Bronchial epithelial cell (primary cell): ENCODE measurements at regions not wholly inside any gene's neighbourhood (a gene's known extent, or its start where the extent isn't known, plus 50 kb on each side); places are given as distances from the start of the nearest gene placed in this dataset.
"Not testable (repeated sequence)": the region's sequence is repeated elsewhere in the genome, so short reads cannot be mapped to it uniquely, and the experiment has no call there.

Experiments
- DNase-seq: peaks from one replicate; pipeline ENCODE4 v3.0.0-alpha.2; 2010; ENCODE audit warnings: low read depth
- FAIRE-seq: peaks from 2 replicates; lab custom pipeline; 2011; peaks lifted over from hg19 to GRCh38; lab: Jason Lieb, UNC
- H3K27me3 ChIP-seq: 2 replicates; pipeline ENCODE4 v1.5.1; 2011; ENCODE audit warnings: low read length; ENCODE audit not compliant: control insufficient read depth, insufficient read depth
- H3K36me3 ChIP-seq: 2 replicates; pipeline ENCODE4 v1.5.1; 2011; ENCODE audit warnings: low read length; ENCODE audit not compliant: control insufficient read depth, insufficient read depth
- H3K4me3 ChIP-seq: 2 replicates; pipeline ENCODE4 v1.5.1; 2011; ENCODE audit warnings: mild to moderate bottlenecking, low read depth, low read length, control low read depth
- TF ChIP-seq, protein P1 (sequence below): IDR thresholded peaks from 2 replicates; pipeline ENCODE4 v1.5.1; 2011; ENCODE audit warnings: mild to moderate bottlenecking, moderate library complexity, low read length, control low read depth, inconsistent platforms; ENCODE audit not compliant: insufficient read depth, severe bottlenecking

DNA sequence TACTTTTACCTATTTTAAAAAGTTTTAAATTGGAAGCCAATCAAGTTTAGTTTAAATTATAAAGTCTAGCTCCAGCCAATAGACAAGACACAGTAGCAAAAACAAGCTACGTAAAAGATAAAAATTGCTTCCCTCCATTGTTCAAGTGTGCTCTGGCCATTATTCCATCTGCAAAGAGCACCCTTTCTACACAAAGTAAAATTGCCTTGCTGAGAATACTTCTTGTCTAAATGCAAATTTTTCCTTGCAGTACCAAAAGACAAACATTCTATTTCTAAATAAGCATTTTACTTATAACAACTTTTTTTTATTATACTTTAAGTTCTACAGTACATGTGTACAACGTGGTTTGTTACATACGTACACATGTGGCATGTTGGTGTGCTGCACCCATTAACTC is 75.9 kb upstream of the ZNF746 start:
- Histone ChIP-seq H3K36me3 (no peaks in the 10 kb centered on the region), H3K27me3 (no peaks in the 10 kb centered on the region), H3K4me3 (no peak overlapping the region)
- no peak for FAIRE-seq
- TF ChIP-seq, protein P1, sequence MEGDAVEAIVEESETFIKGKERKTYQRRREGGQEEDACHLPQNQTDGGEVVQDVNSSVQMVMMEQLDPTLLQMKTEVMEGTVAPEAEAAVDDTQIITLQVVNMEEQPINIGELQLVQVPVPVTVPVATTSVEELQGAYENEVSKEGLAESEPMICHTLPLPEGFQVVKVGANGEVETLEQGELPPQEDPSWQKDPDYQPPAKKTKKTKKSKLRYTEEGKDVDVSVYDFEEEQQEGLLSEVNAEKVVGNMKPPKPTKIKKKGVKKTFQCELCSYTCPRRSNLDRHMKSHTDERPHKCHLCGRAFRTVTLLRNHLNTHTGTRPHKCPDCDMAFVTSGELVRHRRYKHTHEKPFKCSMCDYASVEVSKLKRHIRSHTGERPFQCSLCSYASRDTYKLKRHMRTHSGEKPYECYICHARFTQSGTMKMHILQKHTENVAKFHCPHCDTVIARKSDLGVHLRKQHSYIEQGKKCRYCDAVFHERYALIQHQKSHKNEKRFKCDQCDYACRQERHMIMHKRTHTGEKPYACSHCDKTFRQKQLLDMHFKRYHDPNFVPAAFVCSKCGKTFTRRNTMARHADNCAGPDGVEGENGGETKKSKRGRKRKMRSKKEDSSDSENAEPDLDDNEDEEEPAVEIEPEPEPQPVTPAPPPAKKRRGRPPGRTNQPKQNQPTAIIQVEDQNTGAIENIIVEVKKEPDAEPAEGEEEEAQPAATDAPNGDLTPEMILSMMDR, result no peak
- no peak for DNase-seq

DNA sequence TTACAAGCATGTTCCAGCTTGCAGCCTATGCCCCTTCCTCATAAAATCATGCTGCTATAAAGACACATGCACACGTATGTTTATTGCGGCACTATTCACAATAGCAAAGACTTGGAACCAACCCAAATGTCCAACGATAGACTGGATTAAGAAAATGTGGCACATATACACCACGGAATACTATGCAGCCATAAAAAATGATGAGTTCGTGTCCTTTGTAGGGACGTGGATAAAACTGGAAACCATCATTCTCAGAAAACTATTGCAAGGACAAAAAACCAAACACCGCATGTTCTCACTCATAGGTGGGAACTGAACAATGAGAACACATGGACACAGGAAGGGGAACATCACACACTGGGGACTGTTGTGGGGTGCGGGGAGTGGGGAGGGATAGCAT is 75.3 kb upstream of the ZNF746 start:
- H3K4me3 ChIP-seq, FAIRE-seq, DNase-seq, H3K36me3 ChIP-seq, H3K27me3 ChIP-seq: not testable (repeated sequence)

GRCh38 chr7:149570784-149571183 is 73.2 kb upstream of the ZNF746 start:
- no peaks in the 10 kb centered on the region for H3K36me3 ChIP-seq
- DNase-seq, result no peak
- no peak for FAIRE-seq
- H3K27me3 ChIP-seq, result no peaks in the 10 kb centered on the region
- TF ChIP-seq, protein P1, result no peak
- no peak overlapping the region for H3K4me3 ChIP-seq

DNA sequence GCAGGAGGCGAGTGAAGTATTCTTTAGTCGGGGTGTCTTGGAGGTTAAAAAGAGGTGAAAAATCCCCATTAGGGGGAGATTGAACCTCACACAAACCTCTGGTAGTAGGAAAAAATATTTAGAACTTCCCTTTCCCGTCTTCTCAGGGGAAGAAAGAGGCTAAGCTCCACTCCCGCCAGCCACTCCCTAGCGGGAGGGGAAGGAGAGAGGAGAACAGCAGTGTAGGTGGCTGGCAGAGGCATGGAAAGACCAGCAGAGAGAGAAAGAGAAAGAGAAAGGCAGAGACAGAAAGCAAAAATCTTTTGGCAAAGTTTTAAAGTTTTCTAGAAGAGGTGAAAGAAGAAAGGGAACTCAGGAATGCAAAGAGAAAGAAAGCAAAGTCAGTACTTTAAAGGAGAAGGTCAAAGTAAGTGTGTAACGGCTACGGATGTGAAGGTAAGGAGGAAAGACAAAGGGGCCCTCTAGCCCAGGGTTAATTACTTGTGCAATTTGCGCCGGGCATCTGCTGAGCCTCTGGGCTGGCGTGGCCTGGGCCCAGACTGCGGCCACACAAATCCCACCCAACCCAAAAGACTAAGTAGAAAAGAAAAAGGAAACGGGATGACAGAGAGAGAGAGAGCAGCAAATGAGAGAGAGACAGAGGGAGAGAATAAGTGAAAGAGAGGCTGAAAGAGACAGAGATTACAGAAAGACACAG is 72.3 kb upstream of the ZNF746 start:
- DNase-seq (no peak), FAIRE-seq (no peak)
- H3K4me3 ChIP-seq, result no peak overlapping the region
- TF ChIP-seq, protein P1, result no peak
- H3K27me3 ChIP-seq, result no peaks in the 10 kb centered on the region
- H3K36me3 ChIP-seq, result no peaks in the 10 kb centered on the region

DNA sequence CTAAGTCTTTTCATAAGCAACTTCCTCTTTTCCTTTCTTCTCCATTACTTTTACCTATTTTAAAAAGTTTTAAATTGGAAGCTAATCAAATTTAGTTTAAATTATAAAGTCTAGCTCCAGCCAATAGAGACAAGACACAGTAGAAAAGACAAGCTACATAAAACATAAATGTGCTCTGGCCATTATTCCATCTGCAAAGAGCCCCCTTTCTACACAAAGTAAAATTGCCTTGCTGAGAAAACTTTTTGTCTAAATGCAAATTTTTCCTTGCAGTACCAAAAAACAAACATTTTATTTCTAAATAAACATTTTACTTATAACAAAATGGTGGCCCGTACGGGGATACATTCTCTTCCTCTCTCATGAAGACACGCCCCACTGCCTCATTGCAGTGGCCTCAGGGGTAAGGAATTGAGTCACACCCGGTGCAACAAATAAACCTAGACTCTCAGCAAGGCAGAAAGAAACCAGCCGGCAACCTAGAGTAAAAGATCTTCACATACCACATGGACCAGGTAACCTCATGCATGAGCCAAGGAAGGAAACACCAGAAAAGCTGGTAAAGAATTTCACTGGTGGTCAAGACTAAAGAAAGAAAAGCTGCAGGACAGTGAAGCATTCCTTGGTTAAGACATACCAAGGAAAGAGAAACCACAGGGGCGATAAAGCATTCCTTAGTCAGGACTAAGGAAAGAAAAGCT is 71.6 kb upstream of the ZNF746 start:
- Histone ChIP-seq H3K4me3 (no peak overlapping the region), H3K36me3 (no peaks in the 10 kb centered on the region), H3K27me3 (no peaks in the 10 kb centered on the region)
- TF ChIP-seq, protein P1, result no peak
- DNase-seq (no peak), FAIRE-seq (no peak)

DNA sequence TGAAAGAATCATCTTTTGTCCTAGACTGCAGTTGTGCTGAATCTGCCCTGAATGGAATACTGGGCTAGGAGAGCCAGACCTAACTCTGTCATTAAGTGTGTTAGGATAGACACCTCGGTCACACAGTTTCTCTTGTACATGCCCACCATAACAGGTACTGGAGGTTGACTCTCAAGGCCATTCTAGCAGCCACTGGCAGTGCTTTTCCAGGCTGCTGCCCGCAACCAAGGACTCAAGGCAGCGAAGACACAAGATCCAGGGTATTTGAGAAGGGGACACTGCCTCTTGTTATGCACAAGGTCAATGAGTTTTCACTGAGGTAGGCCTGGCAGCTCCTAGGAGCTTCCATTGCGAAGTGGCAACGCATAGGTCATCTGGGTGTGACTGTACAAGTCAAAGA is 70.6 kb upstream of the ZNF746 start:
- no peaks in the 10 kb centered on the region for H3K27me3 ChIP-seq
- no peak for DNase-seq
- H3K36me3 ChIP-seq, result no peaks in the 10 kb centered on the region
- H3K4me3 ChIP-seq, result no peak overlapping the region
- no peak for FAIRE-seq
- TF ChIP-seq, protein P1, result no peak
